ENCODE measurements at regions not wholly inside any gene's neighbourhood (a gene's known extent, or its start where the extent isn't known, plus 50 kb on each side); places are given as distances from the start of the nearest gene placed in this dataset.

- TF ChIP-seq CTCF (IDR thresholded peaks at IDR 0.05) (no peak), POLR2A (IDR thresholded peaks at IDR 0.05) (no peak)
Measured at GRCh38 chr12:89995870-89996269, 287.2 kb upstream of the ATP2B1 start.
